Liver (tissue), 8 donors: ENCODE measurements at regions not wholly inside any gene's neighbourhood (a gene's known extent, or its start where the extent isn't known, plus 50 kb on each side); places are given as distances from the start of the nearest gene placed in this dataset.

Source experiments
- DNase-seq: peaks from one replicate; pipeline ENCODE4 v3.0.0-alpha.2; 2017; ENCODE audit warnings: low spot score
- H3K27ac ChIP-seq, 2 donors: one replicate each; pipeline ENCODE4 v1.7.0; 2013; ENCODE audit warnings: inconsistent platforms in 2 of 2, low read length in 2 of 2, control low read depth in 1 of 2, low read depth in 1 of 2, mild to moderate bottlenecking in 1 of 2
- H3K27me3 ChIP-seq, 4 donors: one replicate each; pipeline versions ENCODE4 v1.6.1 to v1.7.0; 2013; ENCODE audit warnings: low read length in 3 of 4, inconsistent platforms in 1 of 4, mild to moderate bottlenecking in 1 of 4, moderate library complexity in 1 of 4; ENCODE audit not compliant: control insufficient read depth in 4 of 4, insufficient read depth in 4 of 4
- H3K36me3 ChIP-seq, 4 donors: one replicate each; pipeline versions ENCODE4 v1.6.1 to v1.7.0; 2013; ENCODE audit warnings: low read length in 3 of 4, mild to moderate bottlenecking in 3 of 4, low read depth in 1 of 4, moderate library complexity in 1 of 4; ENCODE audit not compliant: control insufficient read depth in 4 of 4, insufficient read depth in 3 of 4
- H3K4me1 ChIP-seq, 4 donors: one replicate each; pipeline versions ENCODE4 v1.6.1 to v1.7.0; 2013; ENCODE audit warnings: low read length in 3 of 4, mild to moderate bottlenecking in 3 of 4, moderate library complexity in 1 of 4; ENCODE audit not compliant: control insufficient read depth in 4 of 4, insufficient read depth in 4 of 4
- H3K4me3 ChIP-seq, 3 donors: one replicate each; pipeline versions ENCODE4 v1.6.1 to v1.7.0; 2013; ENCODE audit warnings: low read length in 3 of 3, control low read depth in 1 of 3, low read depth in 1 of 3, mild to moderate bottlenecking in 1 of 3
- H3K9ac ChIP-seq, 2 donors: one replicate each; pipeline ENCODE4 v1.7.0; 2013; ENCODE audit warnings: low read length in 2 of 2, mild to moderate bottlenecking in 2 of 2, moderate library complexity in 2 of 2, control low read depth in 1 of 2, low read depth in 1 of 2
- H3K9me3 ChIP-seq, 4 donors: one replicate each; pipeline versions ENCODE4 v1.6.1 to v1.7.0; 2013; ENCODE audit warnings: low read length in 3 of 4; ENCODE audit not compliant: control insufficient read depth in 4 of 4
- ATF3 ChIP-seq: IDR thresholded peaks from 2 replicates; pipeline ENCODE4 v1.6.1; 2016; ENCODE audit warnings: antibody characterized with exemption
- CTCF ChIP-seq: fragments of 150-350 bp; IDR thresholded peaks from 2 replicates; pipeline ENCODE4 v1.5.1; 2017; ENCODE audit warnings: improper control_type of control experiment, low read depth, low read length; ENCODE audit not compliant: missing input control
- EGR1 ChIP-seq, 2 donors: IDR thresholded peaks; 2 replicates each; pipeline ENCODE4 v1.6.1; 2016 to 2018; ENCODE audit warnings: antibody characterized with exemption in 2 of 2, low read depth in 2 of 2
- FOXA1 ChIP-seq: IDR thresholded peaks from 2 replicates; pipeline ENCODE4 v1.6.1; 2016; ENCODE audit warnings: antibody characterized with exemption
- FOXA2 ChIP-seq: IDR thresholded peaks from 2 replicates; pipeline ENCODE4 v1.6.1; 2016; ENCODE audit warnings: antibody characterized with exemption
- GABPA ChIP-seq, 2 donors: IDR thresholded peaks in 1 of 2; conservative IDR thresholded peaks in 1 of 2; 2 replicates each; pipeline ENCODE4 v1.6.1; 2016; ENCODE audit warnings: antibody characterized with exemption in 2 of 2, mild to moderate bottlenecking in 1 of 2, moderate library complexity in 1 of 2
- HNF4A ChIP-seq, 2 donors: conservative IDR thresholded peaks; 2 replicates each; pipeline ENCODE4 v1.6.1; 2016; ENCODE audit warnings: antibody characterized with exemption in 2 of 2, mild to moderate bottlenecking in 2 of 2
- HNF4G ChIP-seq: IDR thresholded peaks from 2 replicates; pipeline ENCODE4 v1.6.1; 2016; ENCODE audit warnings: antibody characterized with exemption
- JUND ChIP-seq, 2 donors: IDR thresholded peaks; 2 replicates each; pipeline ENCODE4 v1.6.1; 2016; ENCODE audit warnings: antibody characterized with exemption in 2 of 2
- MAX ChIP-seq: IDR thresholded peaks from 2 replicates; pipeline ENCODE4 v1.6.1; 2016; ENCODE audit warnings: antibody characterized with exemption
- NR2F2 ChIP-seq: IDR thresholded peaks from 2 replicates; pipeline ENCODE4 v1.6.1; 2016; ENCODE audit warnings: antibody characterized with exemption
- RAD21 ChIP-seq, 2 donors: IDR thresholded peaks; 2 replicates each; pipeline ENCODE4 v1.6.1; 2016; ENCODE audit warnings: antibody characterized with exemption in 2 of 2, mild to moderate bottlenecking in 2 of 2
- SP1 ChIP-seq: IDR thresholded peaks from 2 replicates; pipeline ENCODE4 v1.6.1; 2018; ENCODE audit warnings: antibody characterized with exemption, mild to moderate bottlenecking
- ZBTB33 ChIP-seq: IDR thresholded peaks from 2 replicates; pipeline ENCODE4 v1.6.1; 2016; ENCODE audit warnings: antibody characterized with exemption
- WGBS: extraction: QIAGEN DNeasy Blood & Tissue Kit; methylation state at CpG from one replicate; pipeline ENCODE4 v1.1.7; 2013; 5-methylcytosine and 5-hydroxymethylcytosine counted together
- donor health status: healthy.
- donor health status: healthy.
- donor health status: healthy.
- donor health status: healthy.
- donor health status: healthy.

GRCh38 chr2:17257189-17257909, 260.9 kb downstream of the RAD51AP2 start:
- H3K36me3 ChIP-seq: no peaks in the 10 kb centered on the region
- no peaks in the 10 kb centered on the region for H3K9me3 ChIP-seq
- TF ChIP-seq HNF4A (conservative IDR thresholded peaks at IDR 0.05) (no peak), FOXA2 (no peak), HNF4G (no peak), CTCF (no peak), NR2F2 (no peak), EGR1 (IDR thresholded peaks at IDR 0.05; ENCODE audit: low read depth in 2 of 2) (no peak), MAX (no peak), ZBTB33 (no peak)
- DNase-seq: no peak
- H3K27ac ChIP-seq: no peak overlapping the region
- no peaks in the 10 kb centered on the region for H3K27me3 ChIP-seq
- no peak overlapping the region for H3K4me3 ChIP-seq
- H3K4me1 ChIP-seq: no peaks in the 10 kb centered on the region
- H3K9ac ChIP-seq: no peak overlapping the region
- 76% methylated on average over 4 of the region's 4 CpGs for WGBS

- Histone ChIP-seq H3K27me3 (no peaks in the 10 kb centered on the region), H3K27ac (no peak overlapping the region), H3K9ac (no peak overlapping the region), H3K9me3 (no peaks in the 10 kb centered on the region), H3K4me1 (no peaks in the 10 kb centered on the region), H3K4me3 (no peak overlapping the region), H3K36me3 (no peaks in the 10 kb centered on the region)
- 82% methylated on average over 2 of the region's 2 CpGs for WGBS
- DNase-seq: no peak
- no peak for TF ChIP-seq HNF4G
- TF ChIP-seq HNF4A (conservative IDR thresholded peaks at IDR 0.05): no peak
These were observed 263.2 kb downstream of the RAD51AP2 start for GRCh38 chr2:17255071-17255470.

- TF ChIP-seq SP1 (no peak), JUND (IDR thresholded peaks at IDR 0.05) (no peak), GABPA (IDR thresholded peaks at IDR 0.05 in 1 of 2, conservative IDR thresholded peaks at IDR 0.05 in 1 of 2) (no peak), NR2F2 (no peak), ATF3 (no peak), EGR1 (IDR thresholded peaks at IDR 0.05; ENCODE audit: low read depth in 2 of 2) (no peak), FOXA1 (no peak), ZBTB33 (no peak), CTCF (no peak), HNF4G (no peak), HNF4A (conservative IDR thresholded peaks at IDR 0.05) (no peak), RAD21 (IDR thresholded peaks at IDR 0.05) (no peak), FOXA2 (no peak)
- DNase-seq: no peak
- WGBS: 91% methylated on average over 2 of the region's 2 CpGs
These were observed 263.8 kb downstream of the RAD51AP2 start for GRCh38 chr2:17254421-17254820.

More at GRCh38 chr2:17254421-17254820, 263.8 kb downstream of the RAD51AP2 start:
- Histone ChIP-seq H3K27ac (no peak overlapping the region), H3K9ac (no peak overlapping the region), H3K4me1 (no peaks in the 10 kb centered on the region), H3K4me3 (no peak overlapping the region), H3K9me3 (no peaks in the 10 kb centered on the region), H3K27me3 (no peaks in the 10 kb centered on the region), H3K36me3 (no peaks in the 10 kb centered on the region)
